Natural killer cell (primary cell): ENCODE measurements at regions not wholly inside any gene's neighbourhood (a gene's known extent, or its start where the extent isn't known, plus 50 kb on each side); places are given as distances from the start of the nearest gene placed in this dataset.

Experiments used
- ATAC-seq, 3 donors: fragments of 150-1000 bp in 2 of 3; fragments of 200-7000 bp in 1 of 3; cut with Tn5 transposase; 1 replicate in 1 of 3; 2 replicates in 2 of 3; pipeline ENCODE4 v1.10.0; 2021; ENCODE audit warnings: mild to moderate bottlenecking in 2 of 3, moderate library complexity in 2 of 3
- DNase-seq, 2 donors: peaks; one replicate each; pipeline versions ENCODE4 v3.0.0 to v3.0.0-alpha.2; 2013 to 2021; ENCODE audit warnings: mixed read lengths in 1 of 2
- H3K27ac ChIP-seq: one replicate; pipeline ENCODE4 v1.5.1; 2013; ENCODE audit warnings: mild to moderate bottlenecking, low read length
- H3K27me3 ChIP-seq: one replicate; pipeline ENCODE4 v1.6.1; 2013; ENCODE audit warnings: low read length; ENCODE audit not compliant: control insufficient read depth, insufficient read depth
- H3K36me3 ChIP-seq: one replicate; pipeline ENCODE4 v1.6.1; 2013; ENCODE audit warnings: low read length; ENCODE audit not compliant: control insufficient read depth, insufficient read depth
- H3K4me1 ChIP-seq: one replicate; pipeline ENCODE4 v1.6.1; 2013; ENCODE audit warnings: low read length; ENCODE audit not compliant: control insufficient read depth, insufficient read depth
- H3K4me3 ChIP-seq: one replicate; pipeline ENCODE4 v1.5.1; 2013; ENCODE audit warnings: low read length
- H3K9me3 ChIP-seq: one replicate; pipeline ENCODE4 v1.6.1; 2013; ENCODE audit warnings: low read length; ENCODE audit not compliant: control insufficient read depth, insufficient read depth
- H3K27ac Mint-ChIP-seq, 2 donors: one replicate each; pipeline ENCODE4 v1.8.0; 2022; ENCODE audit warnings: mild to moderate bottlenecking in 2 of 2, mixed read lengths in 2 of 2, moderate library complexity in 1 of 2
- H3K27me3 Mint-ChIP-seq, 2 donors: one replicate each; pipeline ENCODE4 v1.8.0; 2022; ENCODE audit warnings: low read depth in 2 of 2, mixed read lengths in 2 of 2
- H3K36me3 Mint-ChIP-seq: one replicate; pipeline ENCODE4 v1.8.0; 2022; ENCODE audit warnings: mixed read lengths
- H3K4me1 Mint-ChIP-seq, 2 donors: one replicate each; pipeline ENCODE4 v1.8.0; 2022; ENCODE audit warnings: mixed read lengths in 2 of 2
- H3K4me3 Mint-ChIP-seq: one replicate; pipeline ENCODE4 v1.8.0; 2022; ENCODE audit warnings: mild to moderate bottlenecking, moderate library complexity, mixed read lengths
- H3K9me3 Mint-ChIP-seq, 2 donors: one replicate each; pipeline ENCODE4 v1.8.0; 2022; ENCODE audit warnings: mixed read lengths in 2 of 2
- WGBS: methylation state at CpG from one replicate; pipeline ENCODE4 v1.1.7; 2013; ENCODE audit warnings: missing lambda C conversion rate; ENCODE audit not compliant: insufficient coverage; 5-methylcytosine and 5-hydroxymethylcytosine counted together
- intact Hi-C: fragments of 100-400 bp; cut with micrococcal nuclease; formaldehyde crosslinking; loops from one replicate; pipeline ENCODE4 v1.14.2; 2022
- TF ChIP-seq, protein P1 (sequence below): fragments of 200-600 bp; IDR thresholded peaks from one replicate; pipeline ENCODE4 v1.8.0; 2022; ENCODE audit warnings: antibody characterized with exemption

DNA sequence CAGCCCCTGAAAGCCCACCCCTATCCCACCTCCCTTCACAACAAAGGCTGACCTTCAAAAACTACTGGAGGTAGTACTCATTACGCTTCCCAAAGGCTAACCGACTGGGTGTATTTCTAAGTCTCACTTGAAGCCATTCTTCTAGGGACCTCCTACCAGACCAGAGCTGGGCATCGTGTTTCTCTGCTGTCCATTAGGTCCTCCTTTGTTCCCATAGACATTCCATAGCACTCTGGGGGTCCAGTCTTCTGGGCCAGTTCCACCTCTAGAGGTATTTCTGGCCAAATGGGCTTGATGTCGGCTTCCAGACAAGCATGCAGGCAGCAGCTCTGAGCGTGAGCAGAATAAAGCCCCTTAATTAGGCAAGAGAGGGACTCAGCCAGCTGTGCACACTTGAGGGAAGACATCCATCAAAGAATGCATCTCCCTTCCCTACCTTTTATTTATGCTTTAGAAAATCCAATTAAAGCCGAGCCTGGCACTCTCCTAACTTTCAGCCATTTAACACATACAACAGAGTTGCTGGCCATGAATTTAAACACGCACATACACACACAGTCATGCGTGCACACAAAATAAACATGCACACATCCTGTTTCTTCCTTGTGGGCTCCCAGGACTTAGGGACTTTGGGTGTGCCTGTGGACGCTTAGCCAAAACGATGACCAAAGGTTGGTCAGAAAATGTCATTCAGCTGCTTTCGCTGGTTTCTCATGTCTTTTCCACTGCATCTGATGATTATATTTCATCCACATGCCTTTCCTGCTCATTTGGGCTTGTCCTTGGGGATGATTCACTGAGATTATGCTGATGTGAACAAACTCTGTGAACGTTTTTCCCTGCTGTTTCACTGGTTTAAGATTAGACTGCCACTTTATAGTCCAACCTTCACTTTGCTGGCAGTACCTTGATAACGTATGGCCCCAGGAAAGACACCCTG, 362.0 kb upstream of the NFE2L3 start:
- H3K36me3 Mint-ChIP-seq = no peaks in the 10 kb centered on the region
- DNase-seq = no peak
- Histone ChIP-seq H3K4me1 (no peaks in the 10 kb centered on the region), H3K27me3 (no peaks in the 10 kb centered on the region), H3K9me3 (no peaks in the 10 kb centered on the region), H3K27ac (no peak overlapping the region), H3K36me3 (no peaks in the 10 kb centered on the region), H3K4me3 (no peak overlapping the region)
- no peak overlapping the region for H3K27ac Mint-ChIP-seq
- TF ChIP-seq, protein P1, sequence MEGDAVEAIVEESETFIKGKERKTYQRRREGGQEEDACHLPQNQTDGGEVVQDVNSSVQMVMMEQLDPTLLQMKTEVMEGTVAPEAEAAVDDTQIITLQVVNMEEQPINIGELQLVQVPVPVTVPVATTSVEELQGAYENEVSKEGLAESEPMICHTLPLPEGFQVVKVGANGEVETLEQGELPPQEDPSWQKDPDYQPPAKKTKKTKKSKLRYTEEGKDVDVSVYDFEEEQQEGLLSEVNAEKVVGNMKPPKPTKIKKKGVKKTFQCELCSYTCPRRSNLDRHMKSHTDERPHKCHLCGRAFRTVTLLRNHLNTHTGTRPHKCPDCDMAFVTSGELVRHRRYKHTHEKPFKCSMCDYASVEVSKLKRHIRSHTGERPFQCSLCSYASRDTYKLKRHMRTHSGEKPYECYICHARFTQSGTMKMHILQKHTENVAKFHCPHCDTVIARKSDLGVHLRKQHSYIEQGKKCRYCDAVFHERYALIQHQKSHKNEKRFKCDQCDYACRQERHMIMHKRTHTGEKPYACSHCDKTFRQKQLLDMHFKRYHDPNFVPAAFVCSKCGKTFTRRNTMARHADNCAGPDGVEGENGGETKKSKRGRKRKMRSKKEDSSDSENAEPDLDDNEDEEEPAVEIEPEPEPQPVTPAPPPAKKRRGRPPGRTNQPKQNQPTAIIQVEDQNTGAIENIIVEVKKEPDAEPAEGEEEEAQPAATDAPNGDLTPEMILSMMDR = no peak
- H3K4me3 Mint-ChIP-seq = no peak overlapping the region
- H3K27me3 Mint-ChIP-seq = peaks cover 13 to 22% of the 10 kb centered on the region in 2 donors
- intact Hi-C loops = no loop called here
- no peaks in the 10 kb centered on the region for H3K9me3 Mint-ChIP-seq
- H3K4me1 Mint-ChIP-seq = no peaks in the 10 kb centered on the region
- no peak for ATAC-seq
- 87% methylated on average over 13 of the region's 13 CpGs for WGBS

DNA sequence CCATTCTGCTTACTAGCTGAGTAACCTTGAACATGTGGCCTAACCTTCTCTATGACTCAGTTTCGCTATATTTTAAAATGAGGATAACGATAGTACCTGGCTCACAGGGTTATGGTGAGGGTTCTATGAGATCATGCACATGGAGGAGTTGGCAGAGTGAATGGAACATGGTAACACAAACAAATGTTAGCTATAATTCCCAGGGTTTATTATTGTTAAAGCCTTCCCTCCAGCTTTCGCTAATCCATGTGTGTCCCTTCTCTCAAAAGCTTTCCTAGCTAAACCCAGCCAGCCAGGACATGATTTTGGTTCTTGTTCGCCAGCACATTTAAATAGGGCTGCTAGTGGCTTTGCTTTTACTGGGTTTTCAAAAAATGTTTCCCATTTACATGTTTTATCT, 361.0 kb upstream of the NFE2L3 start:
- 82% methylated on average over 4 of the region's 4 CpGs for WGBS
- Histone ChIP-seq H3K4me1 (no peaks in the 10 kb centered on the region), H3K27me3 (no peaks in the 10 kb centered on the region), H3K9me3 (no peaks in the 10 kb centered on the region), H3K36me3 (no peaks in the 10 kb centered on the region), H3K27ac (no peak overlapping the region), H3K4me3 (no peak overlapping the region)
- no peaks in the 10 kb centered on the region for H3K4me1 Mint-ChIP-seq
- peaks cover 13 to 15% of the 10 kb centered on the region in 2 donors for H3K27me3 Mint-ChIP-seq
- H3K4me3 Mint-ChIP-seq = no peak overlapping the region
- H3K36me3 Mint-ChIP-seq = no peaks in the 10 kb centered on the region
- H3K9me3 Mint-ChIP-seq = no peaks in the 10 kb centered on the region
- TF ChIP-seq, protein P1 = no peak
- intact Hi-C loops = no loop called here
- DNase-seq (no peak), ATAC-seq (no peak)
- H3K27ac Mint-ChIP-seq = no peak overlapping the region

DNA sequence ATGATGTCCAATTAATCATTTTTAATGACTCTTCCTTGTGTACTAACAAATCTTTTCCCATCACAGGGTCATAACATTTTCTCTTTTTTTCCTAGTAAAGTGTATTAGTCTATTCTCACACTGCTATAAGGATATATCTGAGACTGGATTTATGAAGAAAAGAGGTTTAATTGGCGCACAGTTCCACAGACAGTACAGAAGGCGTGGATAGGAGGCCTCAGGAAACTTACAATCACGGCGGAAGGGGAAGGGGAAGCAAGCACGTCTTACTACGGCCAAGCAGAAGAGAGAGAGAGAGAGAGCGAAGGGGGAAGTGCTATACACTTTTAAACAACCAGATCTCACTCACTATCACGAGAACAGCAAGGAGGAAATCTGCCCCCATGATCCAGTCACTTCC, 359.4 kb upstream of the NFE2L3 start:
- Mint-ChIP-seq H3K9me3 (no peaks in the 10 kb centered on the region), H3K36me3 (no peaks in the 10 kb centered on the region), H3K4me1 (no peaks in the 10 kb centered on the region), H3K27me3 (peaks cover 9 to 19% of the 10 kb centered on the region in 2 donors), H3K4me3 (no peak overlapping the region), H3K27ac (no peak overlapping the region)
- no peaks in the 10 kb centered on the region for H3K9me3 ChIP-seq
- DNase-seq = no peak
- ATAC-seq = no peak
- H3K4me3 ChIP-seq = no peak overlapping the region
- intact Hi-C loops = no loop called here
- no peaks in the 10 kb centered on the region for H3K36me3 ChIP-seq
- H3K27ac ChIP-seq = no peak overlapping the region
- H3K4me1 ChIP-seq = no peaks in the 10 kb centered on the region
- TF ChIP-seq, protein P1 = no peak
- 73% methylated on average over 4 of the region's 8 CpGs for WGBS
- no peaks in the 10 kb centered on the region for H3K27me3 ChIP-seq

DNA sequence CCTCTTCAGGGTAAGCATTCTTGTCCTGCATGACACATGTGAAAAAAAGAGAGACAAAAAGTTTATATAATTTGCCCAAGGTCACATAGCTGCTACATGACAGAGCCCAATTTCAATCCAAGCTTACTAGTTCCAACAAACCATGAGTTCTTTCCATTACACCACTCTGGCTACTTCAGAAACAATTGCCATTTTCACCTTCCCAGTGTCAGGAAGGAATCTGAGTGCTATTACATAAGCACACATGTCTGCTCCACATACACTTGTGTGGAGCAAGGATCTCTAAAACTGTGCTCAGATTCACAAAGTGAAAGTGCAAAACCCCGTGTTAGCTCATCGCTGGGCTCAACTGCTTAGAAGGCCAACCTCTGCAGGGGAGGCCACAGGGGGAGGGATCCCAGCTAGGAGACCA, 356.2 kb upstream of the NFE2L3 start:
- H3K27ac Mint-ChIP-seq = no peak overlapping the region
- Histone ChIP-seq H3K4me3 (no peak overlapping the region), H3K27ac (no peak overlapping the region), H3K4me1 (no peaks in the 10 kb centered on the region), H3K36me3 (no peaks in the 10 kb centered on the region), H3K9me3 (no peaks in the 10 kb centered on the region), H3K27me3 (no peaks in the 10 kb centered on the region)
- no peaks in the 10 kb centered on the region for H3K4me1 Mint-ChIP-seq
- no peak for DNase-seq
- no peak overlapping the region for H3K4me3 Mint-ChIP-seq
- TF ChIP-seq, protein P1 = no peak
- WGBS = 78% methylated on average over 2 of the region's 2 CpGs
- no peaks in the 10 kb centered on the region for H3K9me3 Mint-ChIP-seq
- H3K27me3 Mint-ChIP-seq = peaks cover 4 to 45% of the 10 kb centered on the region in 2 donors
- intact Hi-C loops = no loop called here
- ATAC-seq = no peak
- H3K36me3 Mint-ChIP-seq = no peaks in the 10 kb centered on the region
